Adrenal gland (tissue), 9 donors: ENCODE measurements at regions not wholly inside any gene's neighbourhood (a gene's known extent, or its start where the extent isn't known, plus 50 kb on each side); places are given as distances from the start of the nearest gene placed in this dataset.

Experiments used
- DNase-seq, 7 donors: peaks; one replicate each; pipeline ENCODE4 v3.0.0-alpha.2; 2019 to 2020
- H3K27ac ChIP-seq, 5 donors: fragments of 200-600 bp; sonication (generic) in 4 of 5; 1 replicate in 3 of 5; 2 replicates in 2 of 5; pipeline versions ENCODE4 v1.5.1 to v1.8.0; 2016 to 2020; ENCODE audit warnings: mild to moderate bottlenecking in 1 of 5
- H3K27me3 ChIP-seq: fragments of 200-600 bp; 2 replicates; pipeline ENCODE4 v1.8.0; 2021
- H3K36me3 ChIP-seq, 2 donors: fragments of 200-600 bp; replicated peaks in 1 of 2; 1 replicate in 1 of 2; 2 replicates in 1 of 2; pipeline versions ENCODE4 v1.5.1 to v1.8.0; 2018 to 2022
- H3K4me1 ChIP-seq, 2 donors: fragments of 200-600 bp; replicated peaks in 1 of 2; 1 replicate in 1 of 2; 2 replicates in 1 of 2; pipeline versions ENCODE4 v1.5.1 to v1.8.0; 2018 to 2021
- H3K4me3 ChIP-seq, 4 donors: fragments of 200-600 bp; sonication (generic) in 3 of 4; one replicate each; pipeline ENCODE4 v1.5.1; 2016 to 2018
- H3K9me3 ChIP-seq, 3 donors: fragments of 200-600 bp; sonication (generic) in 1 of 3; replicated peaks in 1 of 3; 1 replicate in 2 of 3; 2 replicates in 1 of 3; pipeline versions ENCODE4 v1.5.1 to v1.8.0; 2016 to 2021
- CTCF ChIP-seq, 6 experiments: fragments of 450-650 bp in 4 of 6; fragments of 200-600 bp in 2 of 6; sonication (generic) in 1 of 6; IDR thresholded peaks; 1 replicate in 5 of 6; 2 replicates in 1 of 6; pipeline versions ENCODE4 v1.5.1 to v1.8.0; 2016 to 2021; ENCODE audit warnings: antibody characterized with exemption in 6 of 6, mild to moderate bottlenecking in 2 of 6, moderate library complexity in 1 of 6
- POLR2A ChIP-seq, 2 donors: fragments of 450-650 bp; IDR thresholded peaks; one replicate each; pipeline ENCODE4 v1.6.1; 2017; ENCODE audit warnings: antibody characterized with exemption in 2 of 2, mild to moderate bottlenecking in 2 of 2, moderate library complexity in 1 of 2
- WGBS, 4 donors: extraction: QIAGEN DNeasy Blood & Tissue Kit in 2 of 4; methylation state at CpG; one replicate each; pipeline versions ENCODE4 v1.1.5 to v1.1.7; 2013 to 2017; 5-methylcytosine and 5-hydroxymethylcytosine counted together
- intact Hi-C, 2 donors: fragments of 100-400 bp; cut with DNase I; formaldehyde crosslinking; loops; one replicate each; pipeline versions ENCODE4 v1.14.1 to v1.15.0; 2022 to 2023
- donor health status: healthy with polysubstance abuse.
- donor health status: Bipolar disorder and iron deficiency.
- donor health status: DM: yes; HTN: yes; CAD: no.
- donor health status: DM: no; HTN: no; CAD: no.
- donor health status: DM: no; HTN: no; CAD: no.

- DNase-seq = no peak
- intact Hi-C loops = no loop called here
- WGBS, 4 donors = 52 to 78% (median 57%) methylated on average over 2 of the region's 2 CpGs
- Histone ChIP-seq H3K4me3 (no peak overlapping the region), H3K4me1 (no peaks in the 10 kb centered on the region), H3K27ac (no peak overlapping the region), H3K36me3 (no peaks in the 10 kb centered on the region), H3K9me3 (no peaks in the 10 kb centered on the region), H3K27me3 (no peaks in the 10 kb centered on the region)
- TF ChIP-seq CTCF (IDR thresholded peaks at IDR 0.05) (no peak), POLR2A (IDR thresholded peaks at IDR 0.05) (no peak)
Observed at GRCh38 chr2:122525336-122525735, 769.9 kb downstream of the TSN start.

- Histone ChIP-seq H3K36me3 (no peaks in the 10 kb centered on the region), H3K9me3 (no peaks in the 10 kb centered on the region), H3K4me3 (no peak overlapping the region), H3K27ac (no peak overlapping the region), H3K4me1 (no peaks in the 10 kb centered on the region), H3K27me3 (no peaks in the 10 kb centered on the region)
- no peak for TF ChIP-seq CTCF (IDR thresholded peaks at IDR 0.05)
- no peak for TF ChIP-seq POLR2A (IDR thresholded peaks at IDR 0.05)
- DNase-seq = no peak
- 70 to 82% (median 77%) methylated on average over 3 of the region's 3 CpGs for WGBS, 4 donors
- intact Hi-C loops = no loop called here
Observed at GRCh38 chr2:122528061-122528460, 772.6 kb downstream of the TSN start.

- Histone ChIP-seq H3K36me3 (no peaks in the 10 kb centered on the region), H3K9me3 (no peaks in the 10 kb centered on the region), H3K4me3 (no peak overlapping the region), H3K27ac (no peak overlapping the region), H3K27me3 (no peaks in the 10 kb centered on the region), H3K4me1 (no peaks in the 10 kb centered on the region)
- WGBS, 4 donors = 80 to 86% (median 83%) methylated on average over 9 to 11 of the region's 11 CpGs
- DNase-seq = no peak
- intact Hi-C loops = no loop called here
- no peak for TF ChIP-seq POLR2A (IDR thresholded peaks at IDR 0.05)
- no peak for TF ChIP-seq CTCF (IDR thresholded peaks at IDR 0.05)
Observed at GRCh38 chr2:122528958-122529705, 773.7 kb downstream of the TSN start.

GRCh38 chr2:122530814-122531213 is 775.4 kb downstream of the TSN start:
- Histone ChIP-seq H3K4me1 (no peaks in the 10 kb centered on the region), H3K27ac (no peak overlapping the region), H3K36me3 (no peaks in the 10 kb centered on the region), H3K27me3 (no peaks in the 10 kb centered on the region), H3K9me3 (no peaks in the 10 kb centered on the region), H3K4me3 (no peak overlapping the region)
- intact Hi-C loops = no loop called here
- DNase-seq = no peak
- TF ChIP-seq CTCF (IDR thresholded peaks at IDR 0.05) = no peak
- TF ChIP-seq POLR2A (IDR thresholded peaks at IDR 0.05) = no peak
- 61 to 72% (median 67%) methylated on average over 2 of the region's 2 CpGs for WGBS, 4 donors
